ENCODE measurements at regions not wholly inside any gene's neighbourhood (a gene's known extent, or its start where the extent isn't known, plus 50 kb on each side); places are given as distances from the start of the nearest gene placed in this dataset.

DNA sequence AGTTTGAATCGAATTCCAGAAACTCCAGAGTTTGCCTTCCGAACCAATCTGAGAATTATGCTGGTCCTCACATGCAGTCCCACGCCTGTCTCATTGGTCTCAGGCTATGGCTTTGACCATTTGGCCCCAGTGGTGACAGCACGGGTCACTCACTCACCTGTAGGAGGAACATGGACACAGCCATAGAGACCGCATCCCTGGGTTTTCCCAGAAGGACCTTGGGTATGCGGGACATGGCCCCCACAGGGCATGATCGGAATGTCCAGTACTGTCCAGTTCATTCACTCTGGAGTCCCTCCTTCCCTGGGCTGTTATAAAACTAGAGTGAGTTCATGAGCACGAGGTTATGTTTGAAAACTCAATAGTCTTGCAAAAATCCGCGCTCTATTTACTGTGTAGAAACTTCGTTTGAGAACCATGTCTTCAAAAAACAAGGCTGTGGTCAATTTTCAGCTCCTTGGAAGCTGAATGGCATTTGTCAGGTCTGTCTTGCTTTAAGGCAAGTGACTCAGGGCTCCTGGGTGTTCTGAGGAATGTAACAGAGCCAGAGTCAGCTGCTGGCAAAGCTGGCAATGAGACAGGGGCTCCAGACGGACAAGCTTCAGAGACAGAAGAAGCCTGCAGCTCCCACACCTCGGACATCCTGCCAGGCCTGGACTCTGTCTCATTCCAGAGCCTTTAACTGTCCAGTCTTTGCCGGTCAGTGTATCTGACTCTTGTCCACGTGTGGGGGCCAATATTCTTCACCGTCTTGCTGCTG lies 86.7 kb upstream of the TMEM18 start:
- TF ChIP-seq, protein P1, sequence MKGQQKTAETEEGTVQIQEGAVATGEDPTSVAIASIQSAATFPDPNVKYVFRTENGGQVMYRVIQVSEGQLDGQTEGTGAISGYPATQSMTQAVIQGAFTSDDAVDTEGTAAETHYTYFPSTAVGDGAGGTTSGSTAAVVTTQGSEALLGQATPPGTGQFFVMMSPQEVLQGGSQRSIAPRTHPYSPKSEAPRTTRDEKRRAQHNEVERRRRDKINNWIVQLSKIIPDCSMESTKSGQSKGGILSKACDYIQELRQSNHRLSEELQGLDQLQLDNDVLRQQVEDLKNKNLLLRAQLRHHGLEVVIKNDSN (IDR thresholded peaks at IDR 0.05): no peak
- no peak for TF ChIP-seq TCF12 (IDR thresholded peaks at IDR 0.05; ENCODE audit: low read depth)
- no peak for TF ChIP-seq CREB1 (IDR thresholded peaks at IDR 0.05; ENCODE audit: low read depth)
- TF ChIP-seq, protein P2, sequence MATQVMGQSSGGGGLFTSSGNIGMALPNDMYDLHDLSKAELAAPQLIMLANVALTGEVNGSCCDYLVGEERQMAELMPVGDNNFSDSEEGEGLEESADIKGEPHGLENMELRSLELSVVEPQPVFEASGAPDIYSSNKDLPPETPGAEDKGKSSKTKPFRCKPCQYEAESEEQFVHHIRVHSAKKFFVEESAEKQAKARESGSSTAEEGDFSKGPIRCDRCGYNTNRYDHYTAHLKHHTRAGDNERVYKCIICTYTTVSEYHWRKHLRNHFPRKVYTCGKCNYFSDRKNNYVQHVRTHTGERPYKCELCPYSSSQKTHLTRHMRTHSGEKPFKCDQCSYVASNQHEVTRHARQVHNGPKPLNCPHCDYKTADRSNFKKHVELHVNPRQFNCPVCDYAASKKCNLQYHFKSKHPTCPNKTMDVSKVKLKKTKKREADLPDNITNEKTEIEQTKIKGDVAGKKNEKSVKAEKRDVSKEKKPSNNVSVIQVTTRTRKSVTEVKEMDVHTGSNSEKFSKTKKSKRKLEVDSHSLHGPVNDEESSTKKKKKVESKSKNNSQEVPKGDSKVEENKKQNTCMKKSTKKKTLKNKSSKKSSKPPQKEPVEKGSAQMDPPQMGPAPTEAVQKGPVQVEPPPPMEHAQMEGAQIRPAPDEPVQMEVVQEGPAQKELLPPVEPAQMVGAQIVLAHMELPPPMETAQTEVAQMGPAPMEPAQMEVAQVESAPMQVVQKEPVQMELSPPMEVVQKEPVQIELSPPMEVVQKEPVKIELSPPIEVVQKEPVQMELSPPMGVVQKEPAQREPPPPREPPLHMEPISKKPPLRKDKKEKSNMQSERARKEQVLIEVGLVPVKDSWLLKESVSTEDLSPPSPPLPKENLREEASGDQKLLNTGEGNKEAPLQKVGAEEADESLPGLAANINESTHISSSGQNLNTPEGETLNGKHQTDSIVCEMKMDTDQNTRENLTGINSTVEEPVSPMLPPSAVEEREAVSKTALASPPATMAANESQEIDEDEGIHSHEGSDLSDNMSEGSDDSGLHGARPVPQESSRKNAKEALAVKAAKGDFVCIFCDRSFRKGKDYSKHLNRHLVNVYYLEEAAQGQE (IDR thresholded peaks at IDR 0.05; ENCODE audit: low read depth): no peak
- TF ChIP-seq RAD21 (IDR thresholded peaks at IDR 0.05; ENCODE audit: low read depth): no peak
- no peak for TF ChIP-seq EP300 (IDR thresholded peaks at IDR 0.05; ENCODE audit: borderline replicate concordance)
- no peak for TF ChIP-seq EGR1 (IDR thresholded peaks at IDR 0.05)
- no peak for TF ChIP-seq TEAD4 (IDR thresholded peaks at IDR 0.05)
- no peak for TF ChIP-seq CEBPB (IDR thresholded peaks at IDR 0.05)
- no peak for TF ChIP-seq YY1 (IDR thresholded peaks at IDR 0.05; ENCODE audit: low read depth)
- no peak for TF ChIP-seq ZBTB7A (IDR thresholded peaks at IDR 0.05; ENCODE audit: low read depth)
- TF ChIP-seq FOXM1 (IDR thresholded peaks at IDR 0.05; ENCODE audit: borderline replicate concordance, low read depth): no peak

- TF ChIP-seq RAD21 (IDR thresholded peaks at IDR 0.05; ENCODE audit: low read depth): no peak
- no peak for TF ChIP-seq YY1 (IDR thresholded peaks at IDR 0.05; ENCODE audit: low read depth)
- TF ChIP-seq TAF1 (IDR thresholded peaks at IDR 0.05; ENCODE audit: low read depth): no peak
- TF ChIP-seq, protein P1 (IDR thresholded peaks at IDR 0.05): no peak
- no peak for TF ChIP-seq TCF12 (IDR thresholded peaks at IDR 0.05; ENCODE audit: low read depth)
Observed at GRCh38 chr2:762646-763045, 85.4 kb upstream of the TMEM18 start.

- TF ChIP-seq NFIC (IDR thresholded peaks at IDR 0.05) (no peak), ZBTB7A (IDR thresholded peaks at IDR 0.05; ENCODE audit: low read depth) (no peak), CREB1 (IDR thresholded peaks at IDR 0.05; ENCODE audit: low read depth) (no peak), FOXM1 (IDR thresholded peaks at IDR 0.05; ENCODE audit: borderline replicate concordance, low read depth) (no peak), EP300 (IDR thresholded peaks at IDR 0.05; ENCODE audit: borderline replicate concordance) (no peak), CEBPB (IDR thresholded peaks at IDR 0.05) (no peak), TEAD4 (IDR thresholded peaks at IDR 0.05) (no peak), YY1 (IDR thresholded peaks at IDR 0.05; ENCODE audit: low read depth) (no peak), TCF12 (IDR thresholded peaks at IDR 0.05; ENCODE audit: low read depth) (no peak), RAD21 (IDR thresholded peaks at IDR 0.05; ENCODE audit: low read depth) (no peak)
- TF ChIP-seq, protein P1 (IDR thresholded peaks at IDR 0.05): no peak
- TF ChIP-seq, protein P3, sequence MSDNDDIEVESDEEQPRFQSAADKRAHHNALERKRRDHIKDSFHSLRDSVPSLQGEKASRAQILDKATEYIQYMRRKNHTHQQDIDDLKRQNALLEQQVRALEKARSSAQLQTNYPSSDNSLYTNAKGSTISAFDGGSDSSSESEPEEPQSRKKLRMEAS (IDR thresholded peaks at IDR 0.05): no peak
Observed at GRCh38 chr2:761384-761783, 84.2 kb upstream of the TMEM18 start.

- TF ChIP-seq TEAD4 (IDR thresholded peaks at IDR 0.05) (no peak), EGR1 (IDR thresholded peaks at IDR 0.05) (no peak), ZBTB7A (IDR thresholded peaks at IDR 0.05; ENCODE audit: low read depth) (no peak), RAD21 (IDR thresholded peaks at IDR 0.05; ENCODE audit: low read depth) (no peak), CEBPB (IDR thresholded peaks at IDR 0.05) (no peak), FOXM1 (IDR thresholded peaks at IDR 0.05; ENCODE audit: borderline replicate concordance, low read depth) (no peak), CREB1 (IDR thresholded peaks at IDR 0.05; ENCODE audit: low read depth) (no peak), TAF1 (IDR thresholded peaks at IDR 0.05; ENCODE audit: low read depth) (no peak), YY1 (IDR thresholded peaks at IDR 0.05; ENCODE audit: low read depth) (no peak), EP300 (IDR thresholded peaks at IDR 0.05; ENCODE audit: borderline replicate concordance) (no peak)
- TF ChIP-seq, protein P1 (IDR thresholded peaks at IDR 0.05): no peak
- TF ChIP-seq, protein P3 (IDR thresholded peaks at IDR 0.05): no peak
Observed at GRCh38 chr2:760001-760400, 82.8 kb upstream of the TMEM18 start.

- TF ChIP-seq NFIC (IDR thresholded peaks at IDR 0.05): no peak
- TF ChIP-seq TAF1 (IDR thresholded peaks at IDR 0.05; ENCODE audit: low read depth): no peak
- no peak for TF ChIP-seq TCF12 (IDR thresholded peaks at IDR 0.05; ENCODE audit: low read depth)
- no peak for TF ChIP-seq CEBPB (IDR thresholded peaks at IDR 0.05)
- TF ChIP-seq YY1 (IDR thresholded peaks at IDR 0.05; ENCODE audit: low read depth): no peak
- no peak for TF ChIP-seq EP300 (IDR thresholded peaks at IDR 0.05; ENCODE audit: borderline replicate concordance)
Observed at GRCh38 chr2:758073-758820, 81.0 kb upstream of the TMEM18 start.

GRCh38 chr2:753123-753522 lies 75.9 kb upstream of the TMEM18 start:
- TF ChIP-seq CEBPB (IDR thresholded peaks at IDR 0.05): no peak
- no peak for TF ChIP-seq CREB1 (IDR thresholded peaks at IDR 0.05; ENCODE audit: low read depth)
- TF ChIP-seq, protein P1 (IDR thresholded peaks at IDR 0.05): no peak
- TF ChIP-seq ZBTB7A (IDR thresholded peaks at IDR 0.05; ENCODE audit: low read depth): no peak
- TF ChIP-seq, protein P2 (IDR thresholded peaks at IDR 0.05; ENCODE audit: low read depth): no peak
- no peak for TF ChIP-seq TEAD4 (IDR thresholded peaks at IDR 0.05)
- no peak for TF ChIP-seq RAD21 (IDR thresholded peaks at IDR 0.05; ENCODE audit: low read depth)
- no peak for TF ChIP-seq EP300 (IDR thresholded peaks at IDR 0.05; ENCODE audit: borderline replicate concordance)
- no peak for TF ChIP-seq YY1 (IDR thresholded peaks at IDR 0.05; ENCODE audit: low read depth)
- TF ChIP-seq FOXM1 (IDR thresholded peaks at IDR 0.05; ENCODE audit: borderline replicate concordance, low read depth): no peak
- no peak for TF ChIP-seq TAF1 (IDR thresholded peaks at IDR 0.05; ENCODE audit: low read depth)
- no peak for TF ChIP-seq NFIC (IDR thresholded peaks at IDR 0.05)
- TF ChIP-seq TCF12 (IDR thresholded peaks at IDR 0.05; ENCODE audit: low read depth): no peak
- TF ChIP-seq EGR1 (IDR thresholded peaks at IDR 0.05): no peak
